Breast epithelium (tissue), 3 donors: ENCODE measurements at regions not wholly inside any gene's neighbourhood (a gene's known extent, or its start where the extent isn't known, plus 50 kb on each side); places are given as distances from the start of the nearest gene placed in this dataset.

Experiments
- CTCF ChIP-seq, 3 donors: fragments of 450-650 bp; IDR thresholded peaks; one replicate each; pipeline ENCODE4 v1.5.1; 2016 to 2017; ENCODE audit warnings: antibody characterized with exemption in 3 of 3, mild to moderate bottlenecking in 3 of 3, moderate library complexity in 3 of 3
- POLR2AphosphoS5 ChIP-seq, 3 donors: sonication (generic); formaldehyde crosslinking; IDR thresholded peaks; one replicate each; pipeline ENCODE4 v1.6.1; 2017; ENCODE audit warnings: antibody characterized with exemption in 3 of 3

GRCh38 chr21:32136546-32136945, 142.3 kb downstream of the MIS18A start:
- TF ChIP-seq CTCF (IDR thresholded peaks at IDR 0.05), result no peak
- TF ChIP-seq POLR2AphosphoS5 (IDR thresholded peaks at IDR 0.05), result no peak
